Right atrium auricular region (tissue), 2 donors: ENCODE measurements at regions not wholly inside any gene's neighbourhood (a gene's known extent, or its start where the extent isn't known, plus 50 kb on each side); places are given as distances from the start of the nearest gene placed in this dataset.

Experiments used
- DNase-seq: peaks from one replicate; pipeline ENCODE4 v3.0.0-alpha.2; 2019; ENCODE audit warnings: low spot score
- H3K27ac ChIP-seq, 2 donors: fragments of 200-600 bp; sonication (generic); 1 replicate in 1 of 2; 2 replicates in 1 of 2; pipeline ENCODE4 v1.5.1; 2016 to 2019
- H3K27me3 ChIP-seq, 2 donors: fragments of 200-600 bp; sonication (generic); one replicate each; pipeline versions ENCODE4 v1.5.1 to v1.6.0; 2017 to 2019
- H3K36me3 ChIP-seq: fragments of 200-600 bp; sonication (generic); one replicate; pipeline ENCODE4 v1.5.1; 2016
- H3K4me1 ChIP-seq, 2 donors: fragments of 200-600 bp; sonication (generic); one replicate each; pipeline versions ENCODE4 v1.5.1 to v1.6.0; 2017 to 2019
- H3K4me3 ChIP-seq, 2 donors: fragments of 200-600 bp; sonication (generic); 1 replicate in 1 of 2; 2 replicates in 1 of 2; pipeline ENCODE4 v1.5.1; 2017 to 2019; ENCODE audit warnings: mild to moderate bottlenecking in 1 of 2, moderate library complexity in 1 of 2
- H3K9me3 ChIP-seq, 2 donors: fragments of 200-600 bp; sonication (generic); one replicate each; pipeline ENCODE4 v1.5.1; 2019
- CTCF ChIP-seq, 2 donors: fragments of 200-600 bp; sonication (generic); IDR thresholded peaks; one replicate each; pipeline ENCODE4 v1.5.1; 2019; ENCODE audit warnings: antibody characterized with exemption in 2 of 2

DNA sequence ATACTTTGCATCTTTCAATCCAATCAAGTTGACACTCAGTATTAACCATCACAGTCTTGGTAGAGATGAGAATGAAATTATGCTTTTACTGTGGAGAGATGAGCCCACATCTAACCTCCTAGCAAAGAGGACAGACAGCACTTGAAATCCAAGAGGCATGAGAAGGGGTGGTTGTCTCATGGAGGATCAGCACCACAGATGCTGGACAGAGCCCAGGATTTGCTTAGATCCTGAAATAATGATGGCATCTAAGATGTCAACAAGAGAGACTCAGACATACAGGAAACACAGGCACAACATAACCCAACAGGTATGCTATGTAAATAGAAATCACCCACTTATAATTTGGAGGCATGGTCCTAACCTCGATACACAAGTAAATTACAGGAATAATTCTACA is 74.3 kb upstream of the VCX2 start:
- no peak for DNase-seq
- no peak overlapping the region for H3K4me3 ChIP-seq
- TF ChIP-seq CTCF (IDR thresholded peaks at IDR 0.05), result no peak
- H3K4me1 ChIP-seq, result no peaks in the 10 kb centered on the region
- no peaks in the 10 kb centered on the region for H3K27me3 ChIP-seq
- H3K9me3 ChIP-seq, result no peaks in the 10 kb centered on the region
- no peak overlapping the region for H3K27ac ChIP-seq
- no peaks in the 10 kb centered on the region for H3K36me3 ChIP-seq

GRCh38 chrX:8253096-8253495 is 82.0 kb upstream of the VCX2 start:
- no peak overlapping the region for H3K4me3 ChIP-seq
- no peaks in the 10 kb centered on the region for H3K36me3 ChIP-seq
- H3K4me1 ChIP-seq, result no peaks in the 10 kb centered on the region
- H3K27ac ChIP-seq, result no peak overlapping the region
- no peak for TF ChIP-seq CTCF (IDR thresholded peaks at IDR 0.05)
- H3K27me3 ChIP-seq, result no peaks in the 10 kb centered on the region
- DNase-seq, result no peak
- no peaks in the 10 kb centered on the region for H3K9me3 ChIP-seq

DNA sequence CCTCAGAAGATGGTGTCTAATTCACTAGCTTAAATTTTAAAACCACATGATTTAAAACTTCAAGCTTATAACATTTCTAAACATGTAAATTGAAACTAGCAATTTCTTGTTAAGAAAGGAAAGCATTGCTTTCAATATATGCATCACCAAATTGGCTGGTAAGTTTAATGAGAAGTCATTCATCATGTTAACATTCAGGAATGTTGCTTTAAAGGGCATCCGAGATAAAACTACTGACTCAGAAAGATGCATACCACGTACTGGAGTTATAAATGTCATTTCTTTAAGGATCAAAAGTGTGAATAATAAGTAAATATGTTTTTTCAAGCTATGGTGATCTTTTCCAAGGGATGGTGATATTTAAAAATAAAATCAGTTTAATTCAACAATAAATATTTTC is 83.3 kb upstream of the VCX2 start:
- no peak for TF ChIP-seq CTCF (IDR thresholded peaks at IDR 0.05)
- no peaks in the 10 kb centered on the region for H3K4me1 ChIP-seq
- H3K27ac ChIP-seq, result no peak overlapping the region
- H3K27me3 ChIP-seq, result no peaks in the 10 kb centered on the region
- H3K36me3 ChIP-seq, result no peaks in the 10 kb centered on the region
- H3K4me3 ChIP-seq, result no peak overlapping the region
- DNase-seq, result no peak
- H3K9me3 ChIP-seq, result no peaks in the 10 kb centered on the region

DNA sequence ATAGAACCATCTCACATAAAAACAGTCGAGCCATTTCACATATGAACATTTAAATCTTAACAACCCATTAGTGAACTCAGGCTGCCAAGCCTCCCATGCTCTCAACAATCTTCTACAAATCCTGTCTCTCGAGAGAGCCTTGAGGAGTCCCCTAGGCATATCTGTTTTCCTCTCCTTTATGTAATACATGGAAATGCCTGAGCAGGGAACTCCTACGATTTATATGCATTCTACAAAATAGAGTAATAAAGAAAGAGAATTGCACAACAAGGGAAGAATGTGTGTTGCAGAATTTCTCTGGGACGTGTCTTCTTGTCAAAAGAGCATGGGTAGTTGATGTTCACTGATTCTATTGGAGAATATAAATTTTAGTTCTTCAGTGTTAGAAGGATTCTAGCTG is 101.8 kb upstream of the VCX2 start:
- Histone ChIP-seq H3K4me1 (no peaks in the 10 kb centered on the region), H3K27me3 (no peaks in the 10 kb centered on the region), H3K4me3 (no peak overlapping the region), H3K9me3 (peaks cover 0 to 9% of the 10 kb centered on the region in 2 donors), H3K36me3 (no peaks in the 10 kb centered on the region), H3K27ac (no peak overlapping the region)
- no peak for DNase-seq
- no peak for TF ChIP-seq CTCF (IDR thresholded peaks at IDR 0.05)

DNA sequence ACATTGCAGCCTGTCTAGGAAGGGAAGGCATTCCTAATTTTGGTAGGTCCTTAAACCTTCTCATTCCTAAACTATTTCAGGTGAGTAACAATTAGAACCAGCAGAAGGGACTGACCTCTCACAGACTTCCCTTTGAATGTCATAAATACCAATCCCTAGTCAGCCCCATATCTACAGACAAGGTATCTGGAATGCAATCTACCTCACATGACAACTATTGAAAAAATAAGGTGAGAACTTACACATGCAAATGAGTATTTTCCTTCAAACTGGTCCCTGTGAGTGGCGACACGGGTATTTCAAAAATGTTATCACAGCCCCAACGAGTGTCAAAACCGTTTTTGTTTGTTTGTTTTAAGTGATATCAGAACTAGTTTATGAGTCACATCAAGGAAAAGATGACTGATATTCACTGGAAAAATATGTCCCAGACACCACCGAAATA is 102.4 kb upstream of the VCX2 start:
- Histone ChIP-seq H3K36me3 (no peaks in the 10 kb centered on the region), H3K4me3 (no peak overlapping the region), H3K4me1 (no peaks in the 10 kb centered on the region), H3K27ac (no peak overlapping the region), H3K27me3 (no peaks in the 10 kb centered on the region), H3K9me3 (peaks cover 0 to 9% of the 10 kb centered on the region in 2 donors)
- TF ChIP-seq CTCF (IDR thresholded peaks at IDR 0.05), result no peak
- DNase-seq, result no peak

DNA sequence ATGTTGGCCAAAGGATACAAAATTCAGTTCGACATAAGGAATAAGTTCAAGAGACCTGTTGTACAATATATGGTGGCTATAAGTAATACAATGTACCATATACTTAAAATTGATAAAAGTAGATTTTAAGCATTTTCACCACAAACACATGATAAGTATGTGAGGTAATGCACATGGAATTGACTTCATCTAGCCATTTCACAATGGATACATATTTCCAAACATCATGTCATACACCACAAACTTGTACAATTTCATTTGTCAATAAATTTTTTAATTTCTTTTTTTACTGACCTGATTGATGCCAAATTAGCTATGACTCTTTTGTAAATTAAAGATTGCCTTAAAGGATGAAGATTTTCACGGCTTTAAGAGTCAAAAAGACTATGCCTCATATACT is 103.1 kb upstream of the VCX2 start:
- H3K9me3 ChIP-seq, result peaks cover 0 to 9% of the 10 kb centered on the region in 2 donors
- H3K27ac ChIP-seq, result no peak overlapping the region
- DNase-seq, result no peak
- H3K27me3 ChIP-seq, result no peaks in the 10 kb centered on the region
- no peak for TF ChIP-seq CTCF (IDR thresholded peaks at IDR 0.05)
- H3K36me3 ChIP-seq, result no peaks in the 10 kb centered on the region
- no peaks in the 10 kb centered on the region for H3K4me1 ChIP-seq
- H3K4me3 ChIP-seq, result no peak overlapping the region
